GM19023 (cell line): ENCODE measurements at regions not wholly inside any gene's neighbourhood (a gene's known extent, or its start where the extent isn't known, plus 50 kb on each side); places are given as distances from the start of the nearest gene placed in this dataset.

Source experiments
- ATAC-seq: cut with Tn5 transposase; IDR thresholded peaks from one replicate; pipeline ENCODE4 v1.9.1; 2021; ENCODE audit warnings: mild to moderate bottlenecking, moderate library complexity; ENCODE audit not compliant: unreplicated experiment

DNA sequence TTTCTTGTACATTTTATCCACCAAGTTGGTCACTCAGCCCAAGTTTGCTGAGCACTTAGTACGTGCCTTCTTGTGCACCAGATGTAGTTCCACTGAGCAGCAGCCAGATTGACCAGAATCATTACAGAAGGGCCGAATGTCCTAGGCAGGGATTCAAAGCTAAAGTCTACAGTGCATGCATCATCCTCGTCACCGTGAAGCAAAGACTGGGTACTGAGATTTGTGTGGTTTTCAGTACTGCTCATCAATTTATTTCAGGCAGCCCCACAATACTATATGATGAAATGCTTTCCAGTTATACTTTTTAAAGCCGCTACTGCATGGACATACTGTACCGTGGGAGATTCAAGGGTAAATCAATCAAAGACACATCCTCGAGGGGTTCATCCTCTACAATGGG, 227.0 kb downstream of the ARRDC4 start:
- no peak for ATAC-seq

DNA sequence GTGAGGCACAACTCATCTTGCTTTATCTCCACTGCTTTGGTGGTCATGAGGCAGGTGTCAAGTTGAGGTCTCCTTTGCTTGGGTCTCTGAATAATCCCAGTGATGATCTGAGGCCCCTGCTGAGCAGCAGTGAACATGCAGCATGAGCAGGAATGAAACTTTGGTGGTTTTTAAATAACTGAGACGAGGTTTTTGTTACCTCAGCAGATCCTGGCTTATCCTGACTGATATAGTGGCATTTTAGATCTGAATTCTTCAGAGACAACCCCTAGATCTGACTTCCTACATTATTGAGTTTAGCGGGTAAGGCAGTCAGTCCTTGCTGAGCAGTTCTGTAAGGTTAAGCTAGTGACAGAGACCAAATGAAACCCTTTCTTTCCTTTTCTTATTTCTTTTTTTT, 230.4 kb downstream of the ARRDC4 start:
- ATAC-seq: no peak

GRCh38 chr15:98195796-98196195, 235.3 kb downstream of the ARRDC4 start:
- no peak for ATAC-seq

DNA sequence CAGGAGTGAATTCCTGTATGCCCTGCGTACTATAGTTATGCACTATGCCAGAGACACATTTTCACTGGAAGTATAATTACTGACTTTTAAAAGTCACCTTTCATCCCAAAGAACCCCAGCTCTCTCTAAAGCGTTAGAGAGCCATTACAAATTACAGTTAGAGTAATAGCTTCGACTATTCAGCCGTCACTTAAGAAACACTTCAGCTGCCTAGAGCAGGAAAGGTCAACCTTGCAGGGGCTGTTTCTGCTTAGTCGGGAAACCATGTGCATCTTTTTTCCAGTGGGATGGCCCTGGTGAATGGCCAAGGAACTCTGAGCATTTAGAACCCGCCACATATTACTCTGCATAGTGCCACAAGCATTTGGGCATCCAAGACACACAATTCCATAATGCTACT, 235.9 kb downstream of the ARRDC4 start:
- no peak for ATAC-seq

- no peak for ATAC-seq
Observed at GRCh38 chr15:98202256-98202655, 241.8 kb downstream of the ARRDC4 start.

DNA sequence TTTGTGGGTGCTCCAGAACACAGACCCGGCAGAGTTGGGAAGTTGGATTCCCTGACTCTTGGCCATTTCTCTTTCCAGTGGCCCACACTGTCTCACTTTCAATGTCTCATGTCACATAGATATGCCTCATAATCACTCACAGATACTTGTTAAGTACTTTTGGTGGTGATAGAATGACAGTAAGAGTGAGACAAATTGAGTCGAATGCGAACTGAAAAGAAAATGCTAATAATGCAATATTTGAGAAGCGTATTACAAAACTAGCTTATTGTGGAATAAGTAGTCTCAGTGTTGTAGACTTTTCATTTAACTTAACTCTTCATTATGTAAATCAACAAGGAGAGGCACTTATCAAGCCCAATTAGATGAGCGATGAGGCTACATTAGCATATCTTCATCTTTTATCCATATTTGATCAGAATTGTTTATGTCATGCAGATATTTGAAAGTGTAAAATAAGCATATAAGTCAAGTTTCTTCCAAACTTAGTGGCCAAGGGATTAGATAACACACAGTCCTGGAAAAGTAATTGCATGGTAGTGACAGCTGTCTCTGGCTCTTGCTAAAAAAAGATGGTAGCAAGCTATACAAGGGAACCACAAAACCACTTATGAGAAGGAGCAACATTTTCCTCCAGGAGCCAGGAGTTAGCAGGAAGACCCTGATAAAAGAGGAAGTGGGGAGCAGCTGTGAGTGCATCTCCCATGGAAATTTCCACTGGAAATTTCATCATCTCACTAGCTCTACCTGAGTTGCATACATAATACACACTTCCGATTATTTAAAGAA, 243.6 kb downstream of the ARRDC4 start:
- ATAC-seq: no peak

DNA sequence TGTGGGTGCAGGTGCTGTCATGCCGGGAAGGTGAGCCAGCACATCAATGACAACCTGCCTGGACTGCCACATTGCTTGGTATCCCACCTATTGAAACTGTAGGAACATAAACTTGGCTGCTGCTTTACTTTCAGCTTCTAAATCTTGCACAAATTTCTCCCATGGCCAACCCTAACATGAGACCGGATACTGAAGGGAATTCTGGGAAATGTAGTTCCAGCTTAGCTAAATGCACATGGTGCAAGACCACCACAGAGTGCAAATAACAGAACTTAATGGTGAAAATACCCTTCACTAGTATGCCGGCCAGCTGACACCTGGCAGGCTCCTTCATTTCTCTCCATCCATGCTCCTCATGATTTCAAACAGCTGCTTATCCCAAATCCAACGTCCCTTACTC, 247.4 kb downstream of the ARRDC4 start:
- ATAC-seq: no peak

- no peak for ATAC-seq
Observed at GRCh38 chr15:98213346-98213979, 253.0 kb downstream of the ARRDC4 start.

DNA sequence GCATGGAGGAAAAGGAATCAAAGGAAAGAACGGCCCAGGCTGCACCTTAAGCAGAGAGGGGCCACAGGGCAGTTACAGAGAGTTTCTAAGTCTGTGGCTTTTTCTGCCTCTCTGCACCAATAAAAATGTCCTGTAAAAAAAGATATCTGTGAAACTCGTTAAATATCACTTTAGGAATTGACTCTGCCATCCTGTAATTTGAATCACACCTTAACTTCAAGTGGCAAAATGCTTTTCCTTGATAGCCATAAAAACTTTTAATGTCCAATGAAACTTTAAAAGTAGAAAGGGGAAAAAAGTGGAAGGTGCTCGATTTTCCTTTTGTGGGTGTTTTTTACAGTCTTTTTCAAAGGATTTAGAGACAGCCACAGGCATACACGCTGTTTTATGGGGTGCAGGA, 255.7 kb downstream of the ARRDC4 start:
- ATAC-seq: no peak

GRCh38 chr15:98217356-98217755, 256.9 kb downstream of the ARRDC4 start:
- no peak for ATAC-seq

DNA sequence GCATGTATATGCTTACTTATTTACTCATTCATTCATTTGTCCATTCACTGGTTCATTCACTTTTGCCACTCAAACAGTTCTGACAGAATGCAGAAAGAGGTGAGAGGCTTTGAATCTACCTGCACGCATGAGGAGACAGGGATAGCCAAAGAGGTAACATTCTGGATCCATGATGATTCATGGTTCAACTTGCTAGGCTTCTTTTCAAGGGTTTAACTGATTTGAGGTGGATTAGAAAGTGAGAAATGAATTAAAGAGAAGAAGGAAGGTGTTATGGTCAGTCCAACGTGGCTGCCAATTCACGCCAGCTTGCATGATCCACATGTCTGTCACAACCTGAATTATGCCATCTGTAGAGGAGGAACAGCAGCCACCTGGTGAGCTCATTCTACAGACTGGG, 260.6 kb downstream of the ARRDC4 start:
- no peak for ATAC-seq

DNA sequence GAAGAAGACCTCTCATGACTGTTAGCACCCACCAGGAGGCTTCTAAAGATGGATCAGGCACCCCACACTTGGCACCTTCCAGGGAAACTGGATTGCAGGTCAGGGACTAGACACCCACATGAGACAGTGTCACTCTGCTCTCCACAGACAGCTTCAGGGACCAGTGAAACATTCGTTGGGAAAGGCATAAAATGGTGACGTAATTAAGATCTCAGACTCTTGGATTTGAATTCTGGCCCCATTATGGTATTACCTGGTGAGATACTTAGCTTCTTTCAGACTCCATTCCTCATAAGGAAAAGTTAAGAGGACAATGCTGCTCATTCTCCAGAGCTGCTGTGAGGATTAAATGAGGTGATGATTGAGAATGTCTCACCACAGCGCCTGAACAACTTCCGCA, 261.1 kb downstream of the ARRDC4 start:
- ATAC-seq: no peak

GRCh38 chr15:98226149-98226548, 265.6 kb downstream of the ARRDC4 start:
- ATAC-seq: no peak

DNA sequence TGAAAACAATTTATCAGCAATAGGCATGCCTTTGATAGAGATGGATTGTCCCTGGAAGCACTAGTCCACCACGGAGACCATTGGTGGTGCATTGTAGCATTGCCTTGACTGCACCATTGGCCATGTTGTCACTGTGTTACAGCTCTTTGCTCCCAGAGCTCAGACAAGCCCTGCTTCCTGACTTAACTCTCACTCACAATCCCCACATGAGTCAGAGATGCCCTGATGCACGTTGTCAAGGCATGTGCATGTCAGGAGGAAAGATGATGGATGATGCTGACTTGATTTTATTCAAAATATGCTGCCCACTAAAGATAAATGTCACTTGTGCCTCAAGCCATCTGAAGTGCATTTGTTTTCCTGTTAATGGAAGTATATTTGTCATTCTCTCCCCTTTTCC, 266.1 kb downstream of the ARRDC4 start:
- no peak for ATAC-seq

DNA sequence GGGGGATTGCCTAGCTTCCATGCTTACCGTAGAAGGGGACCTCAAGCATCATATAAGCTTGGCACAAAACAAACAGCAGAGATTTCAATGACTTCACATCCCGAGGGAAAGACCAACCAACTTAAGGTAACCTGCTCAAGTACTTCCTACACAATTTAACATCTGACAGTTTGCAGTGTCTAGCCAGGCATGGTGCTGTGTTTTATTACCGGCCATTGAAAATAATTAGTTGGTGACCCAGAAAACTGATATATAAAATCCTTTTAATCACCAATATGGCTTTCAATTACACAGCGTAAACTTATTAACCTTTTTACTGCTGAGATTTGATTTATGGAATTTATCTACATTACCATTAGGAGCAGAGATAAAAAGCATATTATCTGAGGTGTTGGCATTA, 268.3 kb downstream of the ARRDC4 start:
- no peak for ATAC-seq

GRCh38 chr15:98230975-98231374, 270.5 kb downstream of the ARRDC4 start:
- no peak for ATAC-seq

- no peak for ATAC-seq
Observed at GRCh38 chr15:98231696-98232440, 271.4 kb downstream of the ARRDC4 start.

GRCh38 chr15:98232761-98233160, 272.3 kb downstream of the ARRDC4 start:
- no peak for ATAC-seq

GRCh38 chr15:98233873-98234272, 273.4 kb downstream of the ARRDC4 start:
- ATAC-seq: no peak

- ATAC-seq: no peak
Observed at GRCh38 chr15:98240303-98240702, 279.8 kb downstream of the ARRDC4 start.

DNA sequence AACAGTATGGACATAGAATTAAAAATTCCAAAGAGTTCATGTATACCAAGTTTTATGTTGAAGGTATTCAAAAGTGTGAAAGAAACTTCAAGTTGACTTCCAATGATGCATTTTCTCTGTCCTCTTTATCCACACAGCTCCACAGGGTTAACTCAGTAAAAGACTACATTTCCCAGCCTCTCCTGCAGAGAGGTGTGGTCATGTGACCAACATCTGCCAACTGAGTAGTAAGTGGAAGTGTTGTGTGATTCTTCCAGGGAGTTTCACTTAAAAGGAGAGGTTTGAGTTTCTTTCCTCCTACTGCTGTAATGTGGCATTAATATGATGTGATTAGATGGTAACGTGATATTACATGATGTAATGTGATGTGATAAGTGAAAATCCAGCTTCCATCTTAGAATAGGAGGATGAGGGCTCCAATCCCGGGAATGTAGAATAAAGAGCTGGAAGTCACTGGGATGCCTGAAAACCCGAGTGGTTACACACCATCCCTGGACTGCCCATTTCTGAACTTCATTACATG, 280.6 kb downstream of the ARRDC4 start:
- ATAC-seq: no peak

DNA sequence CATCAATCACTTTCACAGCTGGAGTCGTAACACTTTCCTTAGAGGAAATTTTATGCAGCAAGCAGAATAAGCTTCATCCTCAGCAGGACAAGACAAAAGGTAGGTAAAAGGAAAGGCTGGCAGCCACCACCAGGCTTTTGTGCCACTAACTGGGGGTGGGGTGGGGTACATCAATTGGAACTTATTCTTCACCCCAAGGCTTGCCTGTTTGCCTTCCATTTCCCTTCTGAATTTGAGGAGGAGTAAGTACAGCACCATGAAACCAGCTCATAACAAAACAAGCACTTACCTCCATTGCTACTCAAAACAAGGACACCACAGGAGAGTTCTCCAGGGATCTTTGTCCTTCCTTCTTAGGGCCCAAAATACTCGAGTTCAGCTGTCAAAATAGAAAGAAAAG, 296.8 kb downstream of the ARRDC4 start:
- no peak for ATAC-seq
